ENCODE measurements at regions not wholly inside any gene's neighbourhood (a gene's known extent, or its start where the extent isn't known, plus 50 kb on each side); places are given as distances from the start of the nearest gene placed in this dataset.

- no peak for DNase-seq (ENCODE audit: low read depth in 1 of 2, low spot score in 1 of 2)
- Histone ChIP-seq H3K27ac (replicated peaks) (no peak overlapping the region), H3K4me3 (replicated peaks; ENCODE audit: insufficient read depth, low read length) (no peak overlapping the region), H3K27me3 (ENCODE audit: insufficient read depth, poor library complexity, severe bottlenecking) (no peaks in the 10 kb centered on the region)
- TF ChIP-seq SPI1 (IDR thresholded peaks at IDR 0.05; ENCODE audit: borderline replicate concordance, low read depth) (no peak), REST (IDR thresholded peaks at IDR 0.05; ENCODE audit: insufficient replicate concordance, low read depth) (no peak), CTCF (IDR thresholded peaks at IDR 0.05; ENCODE audit: insufficient read depth, low read length) (no peak), POLR2AphosphoS5 (IDR thresholded peaks at IDR 0.05; ENCODE audit: low read depth) (no peak), GABPA (IDR thresholded peaks at IDR 0.05; ENCODE audit: low read depth) (no peak)
These were observed 657.3 kb downstream of the BCL11B start for GRCh38 chr14:98614741-98615140.

GRCh38 chr14:98622208-98623051 lies 649.6 kb downstream of the BCL11B start:
- TF ChIP-seq REST (IDR thresholded peaks at IDR 0.05; ENCODE audit: insufficient replicate concordance, low read depth), result no peak
- no peak for TF ChIP-seq GABPA (IDR thresholded peaks at IDR 0.05; ENCODE audit: low read depth)
- TF ChIP-seq SPI1 (IDR thresholded peaks at IDR 0.05; ENCODE audit: borderline replicate concordance, low read depth), result no peak
- no peak for TF ChIP-seq CTCF (IDR thresholded peaks at IDR 0.05; ENCODE audit: insufficient read depth, low read length)
- TF ChIP-seq POLR2AphosphoS5 (IDR thresholded peaks at IDR 0.05; ENCODE audit: low read depth), result no peak
- DNase-seq (ENCODE audit: low read depth in 1 of 2, low spot score in 1 of 2), result no peak
- no peak overlapping the region for H3K4me3 ChIP-seq (replicated peaks; ENCODE audit: insufficient read depth, low read length)
- H3K27ac ChIP-seq (replicated peaks), result no peak overlapping the region
- no peaks in the 10 kb centered on the region for H3K27me3 ChIP-seq (ENCODE audit: insufficient read depth, poor library complexity, severe bottlenecking)

GRCh38 chr14:98623788-98624415 lies 648.1 kb downstream of the BCL11B start:
- TF ChIP-seq SPI1 (IDR thresholded peaks at IDR 0.05; ENCODE audit: borderline replicate concordance, low read depth), result no peak
- Histone ChIP-seq H3K27me3 (ENCODE audit: insufficient read depth, poor library complexity, severe bottlenecking) (no peaks in the 10 kb centered on the region), H3K4me3 (replicated peaks; ENCODE audit: insufficient read depth, low read length) (no peak overlapping the region), H3K27ac (replicated peaks) (no peak overlapping the region)
- no peak for DNase-seq (ENCODE audit: low read depth in 1 of 2, low spot score in 1 of 2)

- H3K4me3 ChIP-seq (replicated peaks; ENCODE audit: insufficient read depth, low read length), result no peak overlapping the region
- no peak overlapping the region for H3K27ac ChIP-seq (replicated peaks)
- no peaks in the 10 kb centered on the region for H3K27me3 ChIP-seq (ENCODE audit: insufficient read depth, poor library complexity, severe bottlenecking)
- TF ChIP-seq GABPA (IDR thresholded peaks at IDR 0.05; ENCODE audit: low read depth), result no peak
- TF ChIP-seq CTCF (IDR thresholded peaks at IDR 0.05; ENCODE audit: insufficient read depth, low read length), result no peak
- DNase-seq (ENCODE audit: low read depth in 1 of 2, low spot score in 1 of 2), result no peak
These were observed 638.6 kb downstream of the BCL11B start for GRCh38 chr14:98633380-98633779.
